HepG2 (cell line): ENCODE measurements at regions not wholly inside any gene's neighbourhood (a gene's known extent, or its start where the extent isn't known, plus 50 kb on each side); places are given as distances from the start of the nearest gene placed in this dataset.

Experiments
- ATAC-seq: fragments of 200-7000 bp; cut with Tn5 transposase; 3 replicates; pipeline ENCODE4 v1.9.1; 2020; ENCODE audit warnings: mild to moderate bottlenecking, moderate library complexity
- BruUV-seq: library from RNA; stranded (reverse); fragments of 400-500 nt; replicated peaks from 2 replicates; lab custom pipeline; 2021; lab: Mats Ljungman, UMichigan
- CTCF ChIA-PET: fragments of 300-600 bp; formaldehyde crosslinking; extraction: SDS; loops from one replicate; lab custom pipeline; 2021; ENCODE audit warnings: low total read pairs, inconsistent platforms, low intra/inter-chr PET ratio; lab: Yijun Ruan, JAX
- POLR2A ChIA-PET: fragments of 350-600 bp; sonication (Branson Sonifier 250); formaldehyde crosslinking; loops from one replicate; lab custom pipeline; 2020; ENCODE audit warnings: antibody characterized with exemption, inconsistent platforms; lab: Yijun Ruan, JAX
- DNase-seq: peaks from one replicate; pipeline ENCODE4 v3.0.0-alpha.2; 2015; ENCODE audit warnings: low spot score
- FAIRE-seq: peaks from 3 replicates; lab custom pipeline; 2011; peaks lifted over from hg19 to GRCh38; lab: Jason Lieb, UNC
- H2AFZ ChIP-seq: one replicate; pipeline ENCODE4 v1.6.1; 2011; ENCODE audit warnings: low read length, inconsistent platforms
- H3K27ac ChIP-seq: fragments of 300-600 bp; 3 replicates; pipeline ENCODE4 v1.8.0; 2011; ENCODE audit warnings: mixed run types, mild to moderate bottlenecking, mixed read lengths, low read length, inconsistent platforms; ENCODE audit not compliant: insufficient read depth; ENCODE audit errors: extremely low read length
- H3K27me3 ChIP-seq, 2 experiments: fragments of 200-600 bp in 1 of 2; 2 replicates in 1 of 2; 3 replicates in 1 of 2; pipeline versions ENCODE4 v1.6.0 to v1.8.0; 2011; ENCODE audit warnings: low read length in 2 of 2, mild to moderate bottlenecking in 2 of 2, moderate library complexity in 2 of 2, inconsistent platforms in 1 of 2; ENCODE audit not compliant: insufficient read depth in 2 of 2, control insufficient read depth in 1 of 2
- H3K36me3 ChIP-seq, 2 experiments: fragments of 200-600 bp in 1 of 2; replicated peaks in 1 of 2; 2 replicates in 1 of 2; 3 replicates in 1 of 2; pipeline versions ENCODE4 v1.5.1 to v1.8.0; 2011; ENCODE audit warnings: low read length in 2 of 2, inconsistent platforms in 1 of 2; ENCODE audit not compliant: insufficient read depth in 2 of 2, control insufficient read depth in 1 of 2
- H3K4me1 ChIP-seq: 2 replicates; pipeline ENCODE4 v1.5.1; 2012; ENCODE audit warnings: low read length, inconsistent platforms; ENCODE audit not compliant: insufficient read depth
- H3K4me2 ChIP-seq: 2 replicates; pipeline ENCODE4 v1.6.0; 2011; ENCODE audit warnings: low read depth, low read length, inconsistent platforms
- H3K4me3 ChIP-seq, 3 experiments: fragments of 200-600 bp in 1 of 3; sonication (generic), shearing (Covaris generic) in 1 of 3; replicated peaks in 1 of 3; 2 replicates each; pipeline ENCODE4 v1.5.1; 2011 to 2016; ENCODE audit warnings: low read length in 3 of 3, inconsistent platforms in 2 of 3, low read depth in 2 of 3, mild to moderate bottlenecking in 2 of 3, control low read depth in 1 of 3, mixed read lengths in 1 of 3; ENCODE audit not compliant: insufficient read depth in 1 of 3
- H3K79me2 ChIP-seq: one replicate; pipeline ENCODE4 v1.6.1; 2011; ENCODE audit warnings: low read length, inconsistent platforms; ENCODE audit not compliant: insufficient read depth
- H3K9ac ChIP-seq: 2 replicates; pipeline ENCODE4 v1.6.0; 2011; ENCODE audit warnings: mild to moderate bottlenecking, low read depth, low read length, inconsistent platforms; ENCODE audit not compliant: insufficient read depth
- H3K9me3 ChIP-seq: 2 replicates; pipeline ENCODE4 v1.5.1; 2012; ENCODE audit warnings: mild to moderate bottlenecking, low read length
- H4K20me1 ChIP-seq: 2 replicates; pipeline ENCODE4 v1.6.0; 2011; ENCODE audit warnings: inconsistent platforms, mild to moderate bottlenecking, low read length, moderate library complexity; ENCODE audit not compliant: insufficient read depth
- AHR ChIP-seq: IDR thresholded peaks from 2 replicates; pipeline ENCODE4 v1.6.1; 2018; ENCODE audit warnings: missing genetic modification reagents, missing compliant biosample characterization
- ATF7-NPFF ChIP-seq: sonication (generic); formaldehyde crosslinking; IDR thresholded peaks from 2 replicates; pipeline ENCODE4 v1.8.1; 2023; ENCODE audit warnings: mild to moderate bottlenecking, low read depth, missing genetic modification reagents, moderate library complexity
- CENPT ChIP-seq: sonication (generic); formaldehyde crosslinking; IDR thresholded peaks from 2 replicates; pipeline ENCODE4 v1.8.0; 2022; ENCODE audit warnings: low read depth, mild to moderate bottlenecking, moderate library complexity, missing genetic modification reagents
- FOXP1 ChIP-seq, 2 experiments: fragments of 450-650 bp in 1 of 2; IDR thresholded peaks; 2 replicates each; pipeline ENCODE4 v1.6.1; 2017 to 2018; ENCODE audit warnings: antibody characterized with exemption in 1 of 2
- KDM4B ChIP-seq: sonication (generic); formaldehyde crosslinking; IDR thresholded peaks from 2 replicates; pipeline ENCODE4 v1.4.0; 2020; ENCODE audit warnings: missing genetic modification reagents
- KLF13 ChIP-seq: sonication (generic); formaldehyde crosslinking; IDR thresholded peaks from 2 replicates; pipeline ENCODE4 v1.4.0; 2020; ENCODE audit warnings: mild to moderate bottlenecking, missing genetic modification reagents
- LBX2 ChIP-seq: sonication (generic); formaldehyde crosslinking; IDR thresholded peaks from 2 replicates; pipeline ENCODE4 v1.5.0; 2020; ENCODE audit warnings: missing genetic modification reagents, mild to moderate bottlenecking, borderline replicate concordance
- MED8 ChIP-seq: sonication (generic); formaldehyde crosslinking; IDR thresholded peaks from 2 replicates; pipeline ENCODE4 v1.8.1; 2023; ENCODE audit warnings: mild to moderate bottlenecking, missing genetic modification reagents; ENCODE audit not compliant: insufficient replicate concordance
- NFYB ChIP-seq: sonication (generic); formaldehyde crosslinking; IDR thresholded peaks from 2 replicates; pipeline ENCODE4 v1.4.0; 2020; ENCODE audit warnings: missing genetic modification reagents
- NR2F1 ChIP-seq, 2 experiments: fragments of 450-650 bp in 1 of 2; formaldehyde crosslinking in 1 of 2; IDR thresholded peaks; 2 replicates each; pipeline versions ENCODE4 v1.5.0 to v1.6.1; 2016 to 2020; ENCODE audit warnings: mild to moderate bottlenecking in 1 of 2, missing compliant biosample characterization in 1 of 2, missing genetic modification reagents in 1 of 2, moderate library complexity in 1 of 2
- PRPF4 ChIP-seq: fragments of 200-400 bp; formaldehyde crosslinking; IDR thresholded peaks from 2 replicates; pipeline ENCODE4 v1.6.1; 2016; ENCODE audit warnings: low read length, low read depth; ENCODE audit not compliant: poor library complexity, severe bottlenecking
- REST ChIP-seq, 2 experiments: IDR thresholded peaks; 2 replicates each; pipeline ENCODE4 v1.6.1; 2011 to 2012; ENCODE audit warnings: low read length in 2 of 2, borderline replicate concordance in 1 of 2, low read depth in 1 of 2, mild to moderate bottlenecking in 1 of 2, moderate library complexity in 1 of 2
- SALL1 ChIP-seq: sonication (generic); formaldehyde crosslinking; IDR thresholded peaks from 2 replicates; pipeline ENCODE4 v1.8.0; 2022; ENCODE audit warnings: mild to moderate bottlenecking, missing genetic modification reagents
- SMAD9 ChIP-seq: sonication (generic); formaldehyde crosslinking; IDR thresholded peaks from 2 replicates; pipeline ENCODE4 v1.5.1; 2020; ENCODE audit warnings: mild to moderate bottlenecking, missing genetic modification reagents
- THRA ChIP-seq: sonication (generic); formaldehyde crosslinking; IDR thresholded peaks from 2 replicates; pipeline ENCODE4 v1.4.0; 2020; ENCODE audit warnings: missing genetic modification reagents, borderline replicate concordance
- ZNF230 ChIP-seq: sonication (generic); formaldehyde crosslinking; IDR thresholded peaks from 2 replicates; pipeline ENCODE4 v1.4.0; 2020; ENCODE audit warnings: mild to moderate bottlenecking, missing genetic modification reagents
- ZNF343 ChIP-seq: sonication (generic); formaldehyde crosslinking; IDR thresholded peaks from 2 replicates; pipeline ENCODE4 v1.4.0; 2020; ENCODE audit warnings: mild to moderate bottlenecking, missing genetic modification reagents
- ZNF577 ChIP-seq: sonication (generic); formaldehyde crosslinking; IDR thresholded peaks from 2 replicates; pipeline ENCODE4 v1.4.0; 2020; ENCODE audit warnings: mild to moderate bottlenecking, low read depth, missing genetic modification reagents, borderline replicate concordance
- ZNF768 ChIP-seq: sonication (generic); formaldehyde crosslinking; IDR thresholded peaks from 2 replicates; pipeline ENCODE4 v1.4.0; 2020; ENCODE audit warnings: missing genetic modification reagents
- WGBS: methylation state at CpG from one replicate; pipeline ENCODE4 v1.1.6; 2017; ENCODE audit warnings: low lambda C conversion rate; 5-methylcytosine and 5-hydroxymethylcytosine counted together
- in situ Hi-C: cut with HindIII; loops from 2 replicates; pipeline ENCODE4 v1.10.0; 2017; ENCODE audit warnings: low pct_unique_long_range_greater_than_20kb; ENCODE audit not compliant: extremely low pct_ligation_motif_present
- intact Hi-C: fragments of 100-400 bp; cut with micrococcal nuclease; formaldehyde crosslinking; loops from one replicate; pipeline ENCODE4 v1.10.0; 2022; ENCODE audit not compliant: unreplicated experiment

- TF ChIP-seq SALL1 (CRISPR knock-in tag): no peak
- TF ChIP-seq AHR (CRISPR knock-in tag): no peak
- no peak for TF ChIP-seq KLF13 (CRISPR knock-in tag)
- no peak for TF ChIP-seq KDM4B (CRISPR knock-in tag)
- no peak for TF ChIP-seq ZNF343
- no peak for TF ChIP-seq ZNF230 (CRISPR knock-in tag)
- TF ChIP-seq ZNF577 (CRISPR knock-in tag): no peak
- TF ChIP-seq, all 625 proteins: peak for 0
Measured at GRCh38 chr4:26204249-26204825, 116.5 kb upstream of the RBPJ start (continued).

- no peak overlapping the region for H2AFZ ChIP-seq
- WGBS: 10% methylated on average over 2 of the region's 7 CpGs
- in situ Hi-C loops (no loop called here), intact Hi-C loops (no loop called here)
- H3K9ac ChIP-seq: no peak overlapping the region
- no peak for FAIRE-seq
- H3K4me3 ChIP-seq: no peak overlapping the region
- ChIA-PET CTCF (no interaction called here), POLR2A (no interaction called here)
- BruUV-seq: no TSS peak
- no peaks in the 10 kb centered on the region for H3K9me3 ChIP-seq
- H3K4me1 ChIP-seq: no peaks in the 10 kb centered on the region
- no peak for ATAC-seq
- H3K4me2 ChIP-seq: no peak overlapping the region
- no peaks in the 10 kb centered on the region for H4K20me1 ChIP-seq
- no peaks in the 10 kb centered on the region for H3K79me2 ChIP-seq
- H3K27me3 ChIP-seq: peaks cover under 1 to 2% of the 10 kb centered on the region in 2 experiments; a peak in 2 of 5 replicates
- H3K36me3 ChIP-seq: no peaks in the 10 kb centered on the region
- H3K27ac ChIP-seq: no peak overlapping the region
- DNase-seq: no peak
- TF ChIP-seq PRPF4 (no peak), CENPT (CRISPR knock-in tag) (no peak), FOXP1 (IDR thresholded peaks at IDR 0.05) (no peak), FOXP1 (CRISPR knock-in tag; IDR thresholded peaks at IDR 0.05) (no peak), SMAD9 (CRISPR knock-in tag) (no peak), ATF7-NPFF (CRISPR knock-in tag) (no peak), MED8 (no peak), NFYB (CRISPR knock-in tag) (no peak), THRA (CRISPR knock-in tag) (no peak), REST (IDR thresholded peaks at IDR 0.05; ENCODE audit: borderline replicate concordance in 1 of 2, low read depth in 1 of 2, low read length in 2 of 2) (no peak), LBX2 (no peak), NR2F1 (CRISPR knock-in tag; IDR thresholded peaks at IDR 0.05) (no peak), ZNF768 (no peak)
Measured at GRCh38 chr4:26204911-26205370, 115.9 kb upstream of the RBPJ start.
